ENCODE measurements at regions not wholly inside any gene's neighbourhood (a gene's known extent, or its start where the extent isn't known, plus 50 kb on each side); places are given as distances from the start of the nearest gene placed in this dataset.

- no peak for DNase-seq
Measured at GRCh38 chr6:164911151-164911550, 398.3 kb downstream of the C6orf118 start.

- DNase-seq, result no peak
Measured at GRCh38 chr6:164906766-164907165, 402.6 kb downstream of the C6orf118 start.

- DNase-seq, result no peak
Measured at GRCh38 chr6:164905311-164905710, 404.1 kb downstream of the C6orf118 start.

- no peak for DNase-seq
Measured at GRCh38 chr6:164898412-164898811, 411.0 kb downstream of the C6orf118 start.

GRCh38 chr6:164897523-164898235 is 411.7 kb downstream of the C6orf118 start:
- no peak for DNase-seq

GRCh38 chr6:164889980-164890379 is 419.4 kb downstream of the C6orf118 start:
- no peak for DNase-seq

GRCh38 chr6:164887660-164888059 is 421.7 kb downstream of the C6orf118 start:
- DNase-seq, result no peak

GRCh38 chr6:164882236-164882635 is 427.2 kb downstream of the C6orf118 start:
- DNase-seq, result no peak

- no peak for DNase-seq
Measured at GRCh38 chr6:164871783-164872182, 437.6 kb downstream of the C6orf118 start.

GRCh38 chr6:164870164-164870563 is 439.2 kb downstream of the C6orf118 start:
- no peak for DNase-seq

- DNase-seq, result no peak
Measured at GRCh38 chr6:164861967-164862366, 447.4 kb downstream of the C6orf118 start.

GRCh38 chr6:164859816-164860215 is 449.6 kb downstream of the C6orf118 start:
- no peak for DNase-seq

- no peak for DNase-seq
Measured at GRCh38 chr6:164856138-164856537, 453.3 kb downstream of the C6orf118 start.

- DNase-seq, result no peak
Measured at GRCh38 chr6:164855281-164855680, 454.1 kb downstream of the C6orf118 start.

- DNase-seq, result no peak
Measured at GRCh38 chr6:164854526-164854925, 454.9 kb downstream of the C6orf118 start.

- no peak for DNase-seq
Measured at GRCh38 chr6:164845773-164846172, 463.6 kb downstream of the C6orf118 start.

- DNase-seq, result no peak
Measured at GRCh38 chr6:164842085-164842484, 467.3 kb downstream of the C6orf118 start.

- no peak for DNase-seq
Measured at GRCh38 chr6:164838068-164838615, 471.3 kb downstream of the C6orf118 start.

- DNase-seq, result no peak
Measured at GRCh38 chr6:164836486-164836885, 472.9 kb downstream of the C6orf118 start.

- no peak for DNase-seq
Measured at GRCh38 chr6:164832410-164832809, 477.0 kb downstream of the C6orf118 start.

- no peak for DNase-seq
Measured at GRCh38 chr6:164827537-164827936, 481.9 kb downstream of the C6orf118 start.

- DNase-seq, result no peak
Measured at GRCh38 chr6:164826831-164827468, 482.5 kb downstream of the C6orf118 start.

GRCh38 chr6:164825386-164825785 is 484.0 kb downstream of the C6orf118 start:
- no peak for DNase-seq

- DNase-seq, result no peak
Measured at GRCh38 chr6:164817662-164818061, 491.7 kb downstream of the C6orf118 start.

All from SHP77 treated with DMSO at 0.1 percent for 48 hours (cell line).